GM10266 (cell line): ENCODE measurements at regions not wholly inside any gene's neighbourhood (a gene's known extent, or its start where the extent isn't known, plus 50 kb on each side); places are given as distances from the start of the nearest gene placed in this dataset.

Source experiments
- DNase-seq: peaks from one replicate; pipeline ENCODE4 v3.0.0; 2012; ENCODE audit errors: extremely low spot score
- TF ChIP-seq, protein P1 (sequence below): IDR thresholded peaks from 2 replicates; pipeline ENCODE4 v1.5.1; 2012; ENCODE audit warnings: mild to moderate bottlenecking, low read depth; ENCODE audit not compliant: control insufficient read depth, insufficient read depth; ENCODE audit errors: missing control alignments

DNA sequence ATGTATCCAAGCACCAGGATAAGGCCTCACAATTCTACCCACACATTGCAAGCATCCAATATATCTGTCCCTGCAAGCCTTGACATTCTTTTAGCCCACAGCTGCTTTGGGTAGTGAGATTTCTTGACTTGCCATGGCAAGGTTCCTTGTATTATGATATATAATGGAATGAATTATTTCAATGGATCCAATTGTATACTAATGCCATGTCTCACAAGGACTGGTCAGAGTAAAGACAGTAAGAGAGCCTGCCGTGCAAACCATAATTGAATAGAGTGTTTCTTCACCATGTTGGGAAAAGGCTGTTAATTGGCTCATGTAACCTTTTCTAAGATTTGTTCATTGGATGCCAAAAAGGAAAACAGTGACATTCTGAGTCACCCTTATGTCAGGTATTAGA lies 64.3 kb upstream of the RBBP8 start:
- TF ChIP-seq, protein P1, sequence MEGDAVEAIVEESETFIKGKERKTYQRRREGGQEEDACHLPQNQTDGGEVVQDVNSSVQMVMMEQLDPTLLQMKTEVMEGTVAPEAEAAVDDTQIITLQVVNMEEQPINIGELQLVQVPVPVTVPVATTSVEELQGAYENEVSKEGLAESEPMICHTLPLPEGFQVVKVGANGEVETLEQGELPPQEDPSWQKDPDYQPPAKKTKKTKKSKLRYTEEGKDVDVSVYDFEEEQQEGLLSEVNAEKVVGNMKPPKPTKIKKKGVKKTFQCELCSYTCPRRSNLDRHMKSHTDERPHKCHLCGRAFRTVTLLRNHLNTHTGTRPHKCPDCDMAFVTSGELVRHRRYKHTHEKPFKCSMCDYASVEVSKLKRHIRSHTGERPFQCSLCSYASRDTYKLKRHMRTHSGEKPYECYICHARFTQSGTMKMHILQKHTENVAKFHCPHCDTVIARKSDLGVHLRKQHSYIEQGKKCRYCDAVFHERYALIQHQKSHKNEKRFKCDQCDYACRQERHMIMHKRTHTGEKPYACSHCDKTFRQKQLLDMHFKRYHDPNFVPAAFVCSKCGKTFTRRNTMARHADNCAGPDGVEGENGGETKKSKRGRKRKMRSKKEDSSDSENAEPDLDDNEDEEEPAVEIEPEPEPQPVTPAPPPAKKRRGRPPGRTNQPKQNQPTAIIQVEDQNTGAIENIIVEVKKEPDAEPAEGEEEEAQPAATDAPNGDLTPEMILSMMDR, result no peak
- DNase-seq, result no peak

DNA sequence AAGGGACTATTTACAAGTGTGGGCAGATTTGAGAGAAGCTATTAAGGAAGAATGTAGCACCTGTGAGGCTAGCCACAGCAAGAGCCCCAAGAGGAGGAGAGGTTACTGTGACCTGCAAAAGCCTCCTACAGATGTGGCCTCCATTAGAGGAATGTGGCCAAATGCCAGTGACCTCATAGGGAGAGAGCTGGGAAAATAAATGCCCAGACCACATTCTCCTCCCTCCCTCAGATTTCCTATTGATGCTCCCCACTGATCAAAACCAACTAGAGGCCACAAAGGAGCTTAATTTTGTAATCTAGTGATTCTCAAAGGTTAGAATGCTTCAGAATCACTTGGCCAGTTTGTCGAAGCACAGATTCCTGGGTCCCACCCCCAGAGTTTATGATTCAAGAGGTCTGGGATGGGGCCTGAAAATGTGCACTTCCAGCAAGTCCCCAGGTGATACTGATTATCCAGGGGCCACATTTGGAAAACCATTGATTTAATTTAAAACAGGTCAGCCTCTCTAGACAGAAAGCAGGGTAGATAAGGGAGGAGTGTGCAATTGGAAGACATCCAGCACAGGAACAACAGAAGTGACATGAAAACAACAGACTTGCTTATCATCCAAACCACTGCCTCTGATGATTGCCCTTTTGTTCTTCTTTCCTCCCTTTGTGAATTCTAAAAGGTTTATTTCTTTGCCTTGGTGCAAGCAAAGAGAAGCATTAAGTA lies 61.2 kb upstream of the RBBP8 start:
- DNase-seq, result no peak
- TF ChIP-seq, protein P1, result no peak

DNA sequence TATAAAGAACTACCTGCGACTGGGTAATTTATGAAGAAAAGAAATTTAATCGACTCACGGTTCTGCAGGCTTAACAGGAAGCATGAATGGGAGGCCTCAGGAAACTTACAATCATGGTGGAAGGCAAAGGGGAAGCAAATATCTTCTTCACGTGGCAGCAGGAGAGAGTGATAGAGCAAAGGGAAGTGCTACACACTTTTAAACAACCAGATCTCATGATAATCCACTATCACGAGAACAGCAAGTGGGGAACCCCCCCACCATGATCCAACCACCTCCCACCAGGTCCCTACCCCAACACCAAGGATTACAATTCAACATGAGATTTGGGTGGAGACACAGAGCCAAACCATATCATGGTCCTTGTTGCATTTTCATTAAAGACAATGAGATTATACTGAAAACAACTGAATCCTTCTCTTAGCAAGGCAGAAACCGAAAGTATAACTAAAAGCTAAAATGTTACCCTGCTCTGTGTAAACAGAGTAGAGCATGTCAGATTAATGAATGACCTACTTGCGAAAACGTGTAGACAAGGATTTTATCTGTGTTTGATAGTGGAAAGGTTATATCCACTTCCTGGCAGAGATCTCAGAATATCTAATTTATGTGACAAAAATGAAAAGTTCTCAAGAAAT lies 60.1 kb upstream of the RBBP8 start:
- TF ChIP-seq, protein P1, result no peak
- DNase-seq, result peak; percentile 26

DNA sequence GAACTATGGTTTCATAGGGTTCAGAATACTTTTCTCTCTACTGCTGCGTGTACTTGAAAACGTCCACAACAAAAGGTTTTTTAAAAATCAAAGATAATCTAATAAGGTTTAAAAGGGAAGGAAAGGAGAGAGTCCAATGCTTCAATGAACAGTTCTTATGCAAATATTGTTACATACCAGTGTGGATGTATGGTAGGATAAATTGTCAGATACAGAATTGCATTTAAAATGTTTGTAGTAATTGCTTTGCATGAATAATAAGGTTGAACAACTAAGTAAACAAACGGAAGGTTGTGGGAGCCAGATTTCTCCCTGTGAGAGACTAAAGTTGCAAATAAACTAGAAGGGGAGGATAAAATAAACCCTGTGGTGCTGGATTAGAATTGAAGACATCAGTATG lies 53.8 kb upstream of the RBBP8 start:
- TF ChIP-seq, protein P1, result no peak
- no peak for DNase-seq

DNA sequence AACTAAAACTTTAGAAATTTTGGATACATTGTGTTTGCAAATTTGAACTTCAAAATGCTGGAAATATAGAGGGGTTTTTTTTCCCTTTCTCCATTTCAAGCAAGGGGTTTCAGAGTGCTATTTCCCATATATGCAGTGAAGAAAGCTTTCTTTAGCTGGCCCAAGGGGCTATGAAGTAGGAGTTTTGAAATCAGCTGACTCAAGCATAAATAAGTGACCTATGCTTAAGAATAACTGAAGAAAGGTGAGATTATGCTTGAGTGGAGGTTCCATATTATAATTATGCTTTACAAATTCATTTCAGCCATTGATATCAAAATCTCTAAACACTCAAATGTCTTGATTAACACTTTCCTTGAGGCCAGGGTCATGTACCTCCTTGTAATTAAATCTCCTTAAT lies 51.0 kb upstream of the RBBP8 start:
- TF ChIP-seq, protein P1, result no peak

DNA sequence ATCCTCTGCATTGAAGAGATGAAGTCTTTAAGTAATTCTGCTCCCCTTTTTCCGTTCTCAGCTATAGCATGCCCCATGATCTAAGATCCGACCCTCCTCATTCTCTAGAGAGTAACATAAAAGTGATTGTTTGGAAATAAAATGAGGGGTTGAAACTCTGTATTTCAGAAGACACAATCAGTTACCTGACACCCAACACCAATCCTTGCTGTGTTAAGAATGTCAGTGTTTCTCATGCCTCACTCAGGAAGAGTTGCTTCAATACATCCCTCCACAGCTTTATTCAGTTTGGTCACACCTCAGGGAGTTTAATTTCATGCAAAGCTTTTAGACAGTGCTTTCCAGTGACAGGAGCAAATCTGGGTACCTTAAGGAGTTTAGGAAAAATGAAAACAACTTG lies 49.9 kb upstream of the RBBP8 start:
- no peak for DNase-seq
- TF ChIP-seq, protein P1, result no peak

More for the DNA sequence above, 51.0 kb upstream of the RBBP8 start:
- no peak for DNase-seq
